ENCODE measurements at regions not wholly inside any gene's neighbourhood (a gene's known extent, or its start where the extent isn't known, plus 50 kb on each side); places are given as distances from the start of the nearest gene placed in this dataset.

GRCh38 chr2:15816226-15816625 is 124.1 kb upstream of the MYCN start:
- TF ChIP-seq ZBTB1 (tag by site-specific recombination; IDR thresholded peaks at IDR 0.05), result no peak
- no peak for TF ChIP-seq CTCF (tag by site-specific recombination; IDR thresholded peaks at IDR 0.05)
- TF ChIP-seq ZNF114 (tag by site-specific recombination; IDR thresholded peaks at IDR 0.05), result no peak
- no peak for TF ChIP-seq BCL11A (tag by site-specific recombination; IDR thresholded peaks at IDR 0.05; ENCODE audit: low read depth)
- no peak for TF ChIP-seq ATF2 (tag by site-specific recombination; IDR thresholded peaks at IDR 0.05; ENCODE audit: low read depth)
- no peak for TF ChIP-seq ZBTB11 (tag by site-specific recombination; conservative IDR thresholded peaks at IDR 0.05; ENCODE audit: low read depth)
- TF ChIP-seq ZFP37 (tag by site-specific recombination; IDR thresholded peaks at IDR 0.05), result no peak
- TF ChIP-seq PRDM4 (tag by site-specific recombination; IDR thresholded peaks at IDR 0.05), result no peak
- TF ChIP-seq ZNF48 (tag by site-specific recombination; IDR thresholded peaks at IDR 0.05), result no peak
- TF ChIP-seq ZNF155 (tag by site-specific recombination; IDR thresholded peaks at IDR 0.05), result no peak
